HT-29 (cell line): ENCODE measurements at regions not wholly inside any gene's neighbourhood (a gene's known extent, or its start where the extent isn't known, plus 50 kb on each side); places are given as distances from the start of the nearest gene placed in this dataset.
"Not testable (repeated sequence)": the region's sequence is repeated elsewhere in the genome, so short reads cannot be mapped to it uniquely, and the experiment has no call there.

Source experiments
- DNase-seq: peaks from one replicate; pipeline ENCODE4 v3.0.0-alpha.2; 2015; ENCODE audit warnings: low spot score

GRCh38 chr6:103344554-103345163 is 1515.1 kb downstream of the HACE1 start:
- no peak for DNase-seq

GRCh38 chr6:103335412-103335811 is 1524.3 kb downstream of the HACE1 start:
- no peak for DNase-seq

GRCh38 chr6:103326760-103327757 is 1532.7 kb downstream of the HACE1 start:
- DNase-seq: no peak

GRCh38 chr6:103313432-103313831 is 1546.3 kb downstream of the HACE1 start:
- no peak for DNase-seq

- DNase-seq: not testable (repeated sequence)
Measured at GRCh38 chr6:103294376-103294775, 1565.3 kb downstream of the HACE1 start.

- DNase-seq: no peak
Measured at GRCh38 chr6:103284835-103285234, 1574.9 kb downstream of the HACE1 start.

GRCh38 chr6:103280417-103280816 is 1579.3 kb downstream of the HACE1 start:
- no peak for DNase-seq

GRCh38 chr6:103277936-103278335 is 1581.8 kb downstream of the HACE1 start:
- DNase-seq: no peak

- peak; percentile 6 for DNase-seq
Measured at GRCh38 chr6:103273048-103273447, 1586.7 kb downstream of the HACE1 start.

- DNase-seq: no peak
Measured at GRCh38 chr6:103269581-103269980, 1590.1 kb downstream of the HACE1 start.

- no peak for DNase-seq
Measured at GRCh38 chr6:103268335-103268734, 1591.4 kb downstream of the HACE1 start.

GRCh38 chr6:103264020-103264419 is 1595.7 kb downstream of the HACE1 start:
- DNase-seq: no peak

- no peak for DNase-seq
Measured at GRCh38 chr6:103255132-103255531, 1604.6 kb downstream of the HACE1 start.

- no peak for DNase-seq
Measured at GRCh38 chr6:103236923-103237322, 1622.8 kb downstream of the HACE1 start.

GRCh38 chr6:103231181-103231580 is 1628.5 kb downstream of the HACE1 start:
- no peak for DNase-seq

- no peak for DNase-seq
Measured at GRCh38 chr6:103215847-103216246, 1643.9 kb downstream of the HACE1 start.

- no peak for DNase-seq
Measured at GRCh38 chr6:103210686-103211085, 1649.0 kb downstream of the HACE1 start.

GRCh38 chr6:103198386-103198785 is 1661.3 kb downstream of the HACE1 start:
- no peak for DNase-seq

- no peak for DNase-seq
Measured at GRCh38 chr6:103193413-103193812, 1666.3 kb downstream of the HACE1 start.

GRCh38 chr6:103191391-103192093 is 1668.2 kb downstream of the HACE1 start:
- DNase-seq: no peak

GRCh38 chr6:103184776-103185175 is 1674.9 kb downstream of the HACE1 start:
- DNase-seq: no peak

- no peak for DNase-seq
Measured at GRCh38 chr6:103183831-103184411, 1675.8 kb downstream of the HACE1 start.
